Psoas muscle (tissue), 7 donors: ENCODE measurements at regions not wholly inside any gene's neighbourhood (a gene's known extent, or its start where the extent isn't known, plus 50 kb on each side); places are given as distances from the start of the nearest gene placed in this dataset.

Experiments
- ATAC-seq, 4 donors: fragments of 200-7000 bp; cut with Tn5 transposase; one replicate each; pipeline ENCODE4 v1.9.1; 2020; ENCODE audit warnings: moderate library complexity in 3 of 4, mild to moderate bottlenecking in 2 of 4
- DNase-seq, 2 donors: peaks; one replicate each; pipeline ENCODE4 v3.0.0-alpha.2; 2020
- H3K27ac ChIP-seq: fragments of 200-600 bp; one replicate; pipeline ENCODE4 v1.8.0; 2022
- H3K27me3 ChIP-seq, 3 donors: fragments of 200-600 bp in 1 of 3; one replicate each; pipeline versions ENCODE4 v1.6.1 to v1.8.0; 2013 to 2022; ENCODE audit warnings: low read length in 2 of 3, mild to moderate bottlenecking in 2 of 3, moderate library complexity in 1 of 3; ENCODE audit not compliant: insufficient read depth in 3 of 3
- H3K36me3 ChIP-seq, 2 donors: fragments of 200-600 bp in 1 of 2; one replicate each; pipeline versions ENCODE4 v1.6.1 to v1.8.0; 2013 to 2022; ENCODE audit warnings: low read depth in 1 of 2, mild to moderate bottlenecking in 1 of 2, moderate library complexity in 1 of 2; ENCODE audit not compliant: insufficient read depth in 1 of 2
- H3K4me1 ChIP-seq: fragments of 200-600 bp; one replicate; pipeline ENCODE4 v1.8.0; 2022
- H3K4me3 ChIP-seq: fragments of 200-600 bp; one replicate; pipeline ENCODE4 v1.8.0; 2022; ENCODE audit warnings: mild to moderate bottlenecking
- H3K9me3 ChIP-seq: fragments of 200-600 bp; one replicate; pipeline ENCODE4 v1.8.0; 2022
- WGBS, 3 donors: extraction: QIAGEN DNeasy Blood & Tissue Kit; methylation state at CpG; one replicate each; pipeline versions ENCODE4 v1.1.6 to v1.1.7; 2013; 5-methylcytosine and 5-hydroxymethylcytosine counted together
- intact Hi-C, 2 donors: fragments of 100-400 bp; cut with DNase I; formaldehyde crosslinking; loops; one replicate each; pipeline versions ENCODE4 v1.11.0 to v1.14.2; 2022
- TF ChIP-seq, protein P1 (sequence below): fragments of 200-600 bp; IDR thresholded peaks from one replicate; pipeline ENCODE4 v1.8.0; 2022; ENCODE audit warnings: antibody characterized with exemption
- donor health status: healthy with polysubstance abuse.
- donor health status: DM: no; HTN: no; CAD: no; lungs with moderate emphysema.
- donor health status: Bipolar disorder and iron deficiency.
- donor health status: healthy.
- donor health status: DM: yes; HTN: yes; CAD: no.
- donor health status: DM: no; HTN: no; CAD: no.
- donor health status: DM: yes; HTN: yes; CAD: no.

DNA sequence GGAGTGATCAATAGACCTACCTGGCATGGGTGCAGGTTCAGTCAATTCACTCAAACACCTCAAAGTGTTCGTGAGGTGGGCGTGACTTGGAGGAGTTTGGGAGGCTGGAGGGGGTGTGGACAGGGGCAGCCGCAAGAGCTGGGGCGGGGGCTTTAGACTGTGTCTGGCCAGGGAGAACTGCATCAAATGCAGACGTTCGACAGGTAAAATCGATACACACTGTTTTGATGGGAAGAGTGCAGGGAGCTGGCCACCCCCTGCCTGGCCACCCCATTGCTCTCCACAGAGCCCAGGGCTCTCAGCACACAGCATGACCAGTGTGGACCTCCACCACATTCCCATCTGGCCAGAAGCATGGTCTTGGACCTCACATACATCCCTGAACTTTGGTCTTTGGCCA is 412.1 kb downstream of the OCA2 start:
- no peak for DNase-seq
- Histone ChIP-seq H3K4me3 (no peak overlapping the region), H3K4me1 (no peaks in the 10 kb centered on the region), H3K9me3 (no peaks in the 10 kb centered on the region), H3K27me3 (no peaks in the 10 kb centered on the region), H3K36me3 (no peaks in the 10 kb centered on the region), H3K27ac (no peak overlapping the region)
- WGBS, 3 donors: 78 to 85% (median 82%) methylated on average over 7 of the region's 7 CpGs
- ATAC-seq: no peak
- intact Hi-C loops: no loop called here
- TF ChIP-seq, protein P1, sequence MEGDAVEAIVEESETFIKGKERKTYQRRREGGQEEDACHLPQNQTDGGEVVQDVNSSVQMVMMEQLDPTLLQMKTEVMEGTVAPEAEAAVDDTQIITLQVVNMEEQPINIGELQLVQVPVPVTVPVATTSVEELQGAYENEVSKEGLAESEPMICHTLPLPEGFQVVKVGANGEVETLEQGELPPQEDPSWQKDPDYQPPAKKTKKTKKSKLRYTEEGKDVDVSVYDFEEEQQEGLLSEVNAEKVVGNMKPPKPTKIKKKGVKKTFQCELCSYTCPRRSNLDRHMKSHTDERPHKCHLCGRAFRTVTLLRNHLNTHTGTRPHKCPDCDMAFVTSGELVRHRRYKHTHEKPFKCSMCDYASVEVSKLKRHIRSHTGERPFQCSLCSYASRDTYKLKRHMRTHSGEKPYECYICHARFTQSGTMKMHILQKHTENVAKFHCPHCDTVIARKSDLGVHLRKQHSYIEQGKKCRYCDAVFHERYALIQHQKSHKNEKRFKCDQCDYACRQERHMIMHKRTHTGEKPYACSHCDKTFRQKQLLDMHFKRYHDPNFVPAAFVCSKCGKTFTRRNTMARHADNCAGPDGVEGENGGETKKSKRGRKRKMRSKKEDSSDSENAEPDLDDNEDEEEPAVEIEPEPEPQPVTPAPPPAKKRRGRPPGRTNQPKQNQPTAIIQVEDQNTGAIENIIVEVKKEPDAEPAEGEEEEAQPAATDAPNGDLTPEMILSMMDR: no peak

DNA sequence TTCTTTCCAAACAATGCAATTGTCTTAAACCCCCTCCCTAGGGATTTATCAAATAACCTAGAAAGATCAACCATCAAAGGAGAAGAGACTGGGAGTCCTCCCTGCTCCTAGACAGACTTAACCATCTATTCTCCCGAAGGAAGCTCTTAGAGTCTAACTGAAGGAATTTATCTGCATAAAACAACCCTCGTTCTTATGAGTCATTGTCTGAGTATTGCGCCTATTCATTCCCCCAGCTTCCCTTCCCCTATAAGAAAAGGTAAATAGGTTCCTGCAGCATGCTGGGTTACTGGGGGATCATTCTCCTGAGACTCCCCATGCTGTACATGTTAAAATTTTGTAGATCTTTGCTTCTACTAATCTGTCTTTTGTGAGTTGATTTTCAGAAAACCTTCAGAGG is 412.7 kb downstream of the OCA2 start:
- 77 to 80% (median 78%) methylated on average over 3 of the region's 3 CpGs for WGBS, 3 donors
- ATAC-seq: no peak
- H3K4me3 ChIP-seq: no peak overlapping the region

DNA sequence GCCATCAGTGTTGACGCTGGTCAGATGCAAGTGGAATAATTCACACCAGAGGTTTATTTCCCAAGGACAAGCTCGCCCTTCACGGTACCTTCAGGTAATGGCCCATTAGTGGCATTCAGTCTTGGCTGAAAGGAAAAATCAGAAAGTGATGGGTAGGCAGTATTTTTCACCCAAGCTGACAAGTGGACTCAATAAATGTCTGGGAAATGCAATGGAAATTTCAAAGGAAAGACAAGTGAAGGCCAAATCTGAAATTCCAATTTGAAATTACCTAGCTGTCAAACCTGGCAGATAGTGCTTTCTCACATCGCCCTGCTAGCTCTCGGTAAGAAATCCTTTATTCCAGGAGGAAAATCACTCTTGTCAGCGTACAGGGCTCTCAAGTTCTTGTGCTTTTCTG is 413.5 kb downstream of the OCA2 start:
- ATAC-seq (no peak), DNase-seq (no peak)

More for the DNA sequence above, 412.7 kb downstream of the OCA2 start:
- TF ChIP-seq, protein P1: no peak
- no peaks in the 10 kb centered on the region for H3K4me1 ChIP-seq
- H3K36me3 ChIP-seq: no peaks in the 10 kb centered on the region
- H3K9me3 ChIP-seq: no peaks in the 10 kb centered on the region
- H3K27me3 ChIP-seq: no peaks in the 10 kb centered on the region
- intact Hi-C loops: no loop called here
- DNase-seq: no peak
- H3K27ac ChIP-seq: no peak overlapping the region

DNA sequence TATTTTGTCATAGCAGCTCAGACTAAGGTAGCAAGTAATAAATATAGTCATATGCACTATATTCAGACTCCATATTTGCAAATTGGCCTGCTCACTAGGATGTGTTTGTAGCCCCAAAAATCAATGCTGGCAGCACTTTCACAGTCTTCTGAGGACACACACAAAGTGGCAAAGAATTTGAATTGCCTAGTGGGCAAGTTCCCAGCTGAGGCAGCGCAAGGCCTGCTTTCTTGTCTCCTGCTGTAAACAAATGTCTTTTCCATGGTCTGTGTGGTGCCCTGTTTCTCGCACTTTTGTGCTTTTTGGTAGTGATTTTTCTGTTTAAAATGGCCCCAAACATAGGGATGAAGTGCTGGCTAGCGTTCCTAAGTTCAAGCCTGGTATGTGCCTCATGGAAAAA is 416.0 kb downstream of the OCA2 start:
- H3K4me1 ChIP-seq: no peaks in the 10 kb centered on the region
- DNase-seq: no peak
- H3K27me3 ChIP-seq: no peaks in the 10 kb centered on the region
- ATAC-seq: no peak
- TF ChIP-seq, protein P1: no peak
- intact Hi-C loops: no loop called here
- H3K4me3 ChIP-seq: no peak overlapping the region
- no peak overlapping the region for H3K27ac ChIP-seq
- 52 to 74% (median 53%) methylated on average over 3 of the region's 3 CpGs for WGBS, 3 donors
- H3K9me3 ChIP-seq: no peaks in the 10 kb centered on the region
- no peaks in the 10 kb centered on the region for H3K36me3 ChIP-seq

More for the DNA sequence above, 413.5 kb downstream of the OCA2 start:
- intact Hi-C loops: no loop called here
- no peaks in the 10 kb centered on the region for H3K4me1 ChIP-seq
- TF ChIP-seq, protein P1: no peak
- WGBS, 3 donors: 89 to 93% (median 93%) methylated on average over 6 of the region's 6 CpGs
- H3K27me3 ChIP-seq: no peaks in the 10 kb centered on the region
- no peaks in the 10 kb centered on the region for H3K9me3 ChIP-seq
- H3K36me3 ChIP-seq: no peaks in the 10 kb centered on the region
- H3K4me3 ChIP-seq: no peak overlapping the region
- no peak overlapping the region for H3K27ac ChIP-seq

DNA sequence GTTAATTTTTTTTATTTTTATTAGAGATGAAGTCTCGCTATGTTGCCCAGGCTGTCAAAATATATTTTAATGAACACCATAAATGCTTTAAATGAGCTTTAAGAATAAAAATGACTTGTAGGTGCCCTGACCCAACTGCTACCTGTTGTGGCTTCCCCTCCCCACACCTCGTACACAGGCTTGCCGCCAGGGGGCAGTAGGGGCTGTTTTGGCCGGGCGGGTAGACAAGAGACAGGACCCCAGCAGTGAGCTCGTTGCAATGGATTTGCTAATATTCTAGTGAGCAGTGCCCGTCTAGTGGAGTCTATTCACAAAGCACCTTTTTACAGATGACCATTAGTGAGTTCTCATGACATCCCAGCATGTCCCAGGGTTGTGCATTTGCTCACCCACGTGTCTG is 418.1 kb downstream of the OCA2 start:
- H3K9me3 ChIP-seq: no peaks in the 10 kb centered on the region

More for the DNA sequence above, 418.1 kb downstream of the OCA2 start:
- no peaks in the 10 kb centered on the region for H3K4me1 ChIP-seq
- no peak overlapping the region for H3K4me3 ChIP-seq
- ATAC-seq (no peak), DNase-seq (no peak)
- TF ChIP-seq, protein P1: no peak
- intact Hi-C loops: no loop called here
- WGBS, 3 donors: 58 to 87% (median 61%) methylated on average over 7 to 8 of the region's 8 CpGs
- H3K27me3 ChIP-seq: no peaks in the 10 kb centered on the region
- H3K36me3 ChIP-seq: no peaks in the 10 kb centered on the region
- H3K27ac ChIP-seq: no peak overlapping the region
